Lower lobe of right lung (tissue), 2 donors: ENCODE measurements at regions not wholly inside any gene's neighbourhood (a gene's known extent, or its start where the extent isn't known, plus 50 kb on each side); places are given as distances from the start of the nearest gene placed in this dataset.
"Not testable (repeated sequence)": the region's sequence is repeated elsewhere in the genome, so short reads cannot be mapped to it uniquely, and the experiment has no call there.

Experiments used
- ATAC-seq, 2 donors: fragments of 200-7000 bp; cut with Tn5 transposase; one replicate each; pipeline ENCODE4 v1.9.1; 2020 to 2022; ENCODE audit warnings: mild to moderate bottlenecking in 2 of 2, moderate library complexity in 2 of 2
- DNase-seq: peaks from one replicate; pipeline ENCODE4 v3.0.0-alpha.2; 2020
- H3K27ac ChIP-seq: fragments of 200-600 bp; one replicate; pipeline ENCODE4 v1.8.0; 2022
- H3K27me3 ChIP-seq: fragments of 200-600 bp; one replicate; pipeline ENCODE4 v1.8.0; 2022; ENCODE audit warnings: low read depth
- H3K36me3 ChIP-seq: fragments of 200-600 bp; one replicate; pipeline ENCODE4 v1.8.0; 2022; ENCODE audit warnings: mild to moderate bottlenecking
- H3K4me1 ChIP-seq: fragments of 200-600 bp; one replicate; pipeline ENCODE4 v1.8.0; 2022
- H3K4me3 ChIP-seq: fragments of 200-600 bp; one replicate; pipeline ENCODE4 v1.8.0; 2022; ENCODE audit warnings: mild to moderate bottlenecking
- H3K9me3 ChIP-seq: fragments of 200-600 bp; one replicate; pipeline ENCODE4 v1.8.0; 2022
- intact Hi-C: fragments of 100-400 bp; cut with DNase I; formaldehyde crosslinking; loops from one replicate; pipeline ENCODE4 v1.11.0; 2022
- TF ChIP-seq, protein P1 (sequence below): fragments of 200-600 bp; IDR thresholded peaks from one replicate; pipeline ENCODE4 v1.8.0; 2022; ENCODE audit warnings: antibody characterized with exemption, mild to moderate bottlenecking
- donor health status: DM: no; HTN: yes; CAD: no; lungs with severe emphysema.

DNA sequence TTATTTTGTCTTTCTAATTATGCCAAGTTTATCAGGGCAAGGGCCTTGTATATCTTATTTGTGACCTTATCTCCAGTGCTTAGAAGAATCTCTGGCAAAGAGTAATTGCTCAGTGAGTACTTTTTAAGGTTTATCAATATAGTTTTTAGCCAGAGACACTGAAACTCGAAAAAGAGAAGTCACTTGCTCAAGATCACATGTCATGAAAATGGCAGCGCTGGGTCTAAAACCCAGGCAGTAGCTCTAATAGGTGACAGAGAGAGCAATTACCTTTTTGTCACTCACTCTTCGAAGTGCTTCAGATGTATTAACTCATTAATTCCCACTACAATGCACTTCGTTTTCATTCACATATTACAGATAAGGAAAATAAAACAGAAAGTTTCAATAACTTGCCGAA, 667.5 kb downstream of the DOK5 start:
- no peaks in the 10 kb centered on the region for H3K36me3 ChIP-seq
- DNase-seq (no peak), ATAC-seq (no peak)
- no peaks in the 10 kb centered on the region for H3K4me1 ChIP-seq
- intact Hi-C loops, result no loop called here
- TF ChIP-seq, protein P1, sequence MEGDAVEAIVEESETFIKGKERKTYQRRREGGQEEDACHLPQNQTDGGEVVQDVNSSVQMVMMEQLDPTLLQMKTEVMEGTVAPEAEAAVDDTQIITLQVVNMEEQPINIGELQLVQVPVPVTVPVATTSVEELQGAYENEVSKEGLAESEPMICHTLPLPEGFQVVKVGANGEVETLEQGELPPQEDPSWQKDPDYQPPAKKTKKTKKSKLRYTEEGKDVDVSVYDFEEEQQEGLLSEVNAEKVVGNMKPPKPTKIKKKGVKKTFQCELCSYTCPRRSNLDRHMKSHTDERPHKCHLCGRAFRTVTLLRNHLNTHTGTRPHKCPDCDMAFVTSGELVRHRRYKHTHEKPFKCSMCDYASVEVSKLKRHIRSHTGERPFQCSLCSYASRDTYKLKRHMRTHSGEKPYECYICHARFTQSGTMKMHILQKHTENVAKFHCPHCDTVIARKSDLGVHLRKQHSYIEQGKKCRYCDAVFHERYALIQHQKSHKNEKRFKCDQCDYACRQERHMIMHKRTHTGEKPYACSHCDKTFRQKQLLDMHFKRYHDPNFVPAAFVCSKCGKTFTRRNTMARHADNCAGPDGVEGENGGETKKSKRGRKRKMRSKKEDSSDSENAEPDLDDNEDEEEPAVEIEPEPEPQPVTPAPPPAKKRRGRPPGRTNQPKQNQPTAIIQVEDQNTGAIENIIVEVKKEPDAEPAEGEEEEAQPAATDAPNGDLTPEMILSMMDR, result no peak
- no peak overlapping the region for H3K4me3 ChIP-seq
- H3K27ac ChIP-seq, result no peak overlapping the region
- no peaks in the 10 kb centered on the region for H3K9me3 ChIP-seq
- no peaks in the 10 kb centered on the region for H3K27me3 ChIP-seq

DNA sequence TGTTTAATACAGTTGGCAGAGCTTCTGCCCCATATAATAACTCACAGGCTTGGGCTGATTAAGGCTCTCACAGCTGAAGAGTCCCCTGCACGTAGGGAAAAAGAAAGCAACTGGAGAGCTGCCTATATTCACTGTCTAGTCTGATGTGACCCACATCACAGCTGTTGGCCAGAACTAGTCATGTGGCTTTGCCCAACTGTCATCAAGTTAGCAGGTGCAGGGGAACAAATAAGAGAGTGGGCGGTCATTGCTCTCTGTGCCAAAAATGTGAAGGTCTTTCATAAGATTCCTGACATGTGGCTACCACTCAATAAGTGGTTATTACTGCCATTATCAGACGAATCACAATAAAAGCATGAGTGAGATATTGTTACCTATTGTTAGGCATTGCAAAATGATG, 665.2 kb downstream of the DOK5 start:
- Histone ChIP-seq H3K9me3 (no peaks in the 10 kb centered on the region), H3K36me3 (no peaks in the 10 kb centered on the region), H3K27ac (no peak overlapping the region), H3K4me1 (no peaks in the 10 kb centered on the region), H3K4me3 (no peak overlapping the region), H3K27me3 (no peaks in the 10 kb centered on the region)
- no peak for ATAC-seq
- DNase-seq, result no peak
- TF ChIP-seq, protein P1, result no peak
- intact Hi-C loops, result no loop called here

DNA sequence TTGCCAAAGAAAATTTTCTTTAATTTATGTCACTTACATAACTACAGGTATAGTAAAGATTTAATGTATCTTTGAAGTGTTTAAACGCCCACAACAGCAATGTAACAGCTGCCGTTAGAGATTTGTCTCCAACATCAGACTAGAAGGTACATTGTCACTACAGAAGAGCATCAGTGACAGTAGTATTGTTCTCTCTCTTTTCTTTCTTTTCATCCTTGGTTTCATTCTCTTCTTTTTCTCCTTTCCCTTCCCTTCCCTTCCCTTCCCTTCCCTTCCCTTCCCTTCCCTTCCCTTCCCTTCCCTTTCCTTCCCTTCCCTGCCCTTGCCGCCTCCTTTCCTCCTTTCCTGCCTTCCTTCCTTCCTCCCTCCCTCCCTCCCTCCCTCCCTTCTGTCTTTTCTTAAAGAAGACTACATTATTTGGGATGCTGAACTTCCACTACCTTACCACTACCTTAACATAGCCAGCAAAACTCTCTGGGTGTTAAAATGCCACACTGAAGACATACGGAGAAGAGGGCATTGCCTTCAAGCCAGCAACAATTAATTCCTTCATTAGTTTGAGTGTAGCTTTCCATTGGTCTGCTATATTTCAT, 663.9 kb downstream of the DOK5 start:
- Histone ChIP-seq H3K27me3 (no peaks in the 10 kb centered on the region), H3K36me3 (no peaks in the 10 kb centered on the region), H3K4me3 (no peak overlapping the region), H3K9me3 (no peaks in the 10 kb centered on the region), H3K4me1 (no peaks in the 10 kb centered on the region), H3K27ac (no peak overlapping the region)
- intact Hi-C loops, result no loop called here
- ATAC-seq (no peak), DNase-seq (no peak)
- TF ChIP-seq, protein P1, result no peak

DNA sequence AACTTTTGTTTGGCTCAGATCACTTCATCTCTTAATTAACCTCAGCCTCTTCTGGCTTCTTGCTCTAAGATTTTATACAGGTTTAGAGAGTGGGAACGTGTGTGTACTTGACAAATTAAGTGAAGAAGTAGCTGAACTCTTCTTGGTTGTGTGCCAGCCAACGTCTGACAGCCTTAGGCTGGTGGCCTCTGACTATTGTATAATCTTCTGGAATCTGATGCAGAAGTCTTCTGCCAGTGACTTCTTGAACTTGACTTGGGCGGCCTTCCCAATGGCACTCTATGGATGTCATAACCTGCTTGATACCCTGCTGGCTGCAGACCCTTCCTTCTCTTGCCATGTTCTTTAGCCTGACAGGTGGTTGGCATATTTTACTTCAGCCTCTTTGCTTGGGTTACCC, 660.5 kb downstream of the DOK5 start:
- Histone ChIP-seq H3K4me3 (no peak overlapping the region), H3K27me3 (no peaks in the 10 kb centered on the region), H3K27ac (no peak overlapping the region), H3K36me3 (no peaks in the 10 kb centered on the region), H3K9me3 (no peaks in the 10 kb centered on the region), H3K4me1 (no peaks in the 10 kb centered on the region)
- DNase-seq (no peak), ATAC-seq (no peak)
- intact Hi-C loops, result no loop called here
- TF ChIP-seq, protein P1, result no peak

DNA sequence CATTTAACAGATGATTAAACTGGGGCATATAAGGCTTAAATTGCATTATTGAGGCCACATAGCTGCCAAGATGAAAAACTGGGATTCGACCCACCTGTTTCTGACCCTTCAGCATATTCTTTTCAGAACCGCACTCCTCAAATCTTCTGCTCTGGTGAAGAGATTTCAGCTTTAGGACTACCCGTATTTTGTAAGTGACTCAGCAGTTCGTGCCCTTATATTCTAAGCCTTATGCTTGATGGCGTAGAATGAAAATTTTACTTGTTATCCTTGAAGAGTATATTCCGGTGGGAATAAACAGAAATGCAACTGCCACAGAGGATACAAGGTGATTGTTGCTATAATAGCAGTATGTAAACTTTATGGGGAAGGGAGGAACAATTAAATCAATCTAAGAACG, 657.1 kb downstream of the DOK5 start:
- DNase-seq (no peak), ATAC-seq (no peak)
- no peaks in the 10 kb centered on the region for H3K27me3 ChIP-seq
- no peaks in the 10 kb centered on the region for H3K4me1 ChIP-seq
- no peak overlapping the region for H3K27ac ChIP-seq
- H3K9me3 ChIP-seq, result no peaks in the 10 kb centered on the region
- H3K36me3 ChIP-seq, result no peaks in the 10 kb centered on the region
- H3K4me3 ChIP-seq, result no peak overlapping the region
- TF ChIP-seq, protein P1, result no peak
- intact Hi-C loops, result no loop called here

DNA sequence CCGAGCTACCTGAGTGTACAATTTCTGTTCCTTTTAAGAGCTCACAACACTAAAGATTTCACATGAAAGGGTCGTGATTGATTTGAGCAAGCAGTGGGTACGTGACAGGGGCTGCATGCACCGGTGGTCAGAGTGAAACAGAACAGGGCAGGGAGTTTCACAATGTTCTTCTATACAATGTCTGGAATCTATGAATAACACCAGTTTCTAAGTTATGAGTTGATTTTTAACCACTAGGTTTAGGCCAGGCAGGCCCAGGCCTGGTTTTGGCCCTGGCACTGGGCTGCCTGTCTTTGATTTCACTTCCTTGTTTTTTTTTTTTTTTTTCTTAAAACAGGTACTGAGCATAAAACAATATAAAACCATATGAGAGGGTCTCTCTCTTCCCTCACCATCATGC, 642.2 kb downstream of the DOK5 start:
- H3K4me3 ChIP-seq, ATAC-seq, intact Hi-C loops, H3K27ac ChIP-seq, H3K4me1 ChIP-seq, H3K9me3 ChIP-seq, H3K36me3 ChIP-seq, DNase-seq, H3K27me3 ChIP-seq: not testable (repeated sequence)
